Neural progenitor cell (in vitro differentiated cells): ENCODE measurements at regions not wholly inside any gene's neighbourhood (a gene's known extent, or its start where the extent isn't known, plus 50 kb on each side); places are given as distances from the start of the nearest gene placed in this dataset.

ENCODE experiments used
- CTCF ChIP-seq: fragments of 200-600 bp; sonication (generic); IDR thresholded peaks from 2 replicates; pipeline ENCODE4 v1.5.1; 2017; ENCODE audit warnings: antibody characterized with exemption, mild to moderate bottlenecking
- EZH2 ChIP-seq: fragments of 200-600 bp; sonication (generic); IDR thresholded peaks from 2 replicates; pipeline ENCODE4 v1.6.1; 2017; ENCODE audit warnings: antibody characterized with exemption, mild to moderate bottlenecking, moderate library complexity

- TF ChIP-seq CTCF (no peak), EZH2 (no peak)
These were observed 692.0 kb downstream of the DHX35 start for GRCh38 chr20:39654171-39654570.
